Activated T-cell treated with anti-CD3 and anti-CD28 coated beads, Interleukin-2, amount 50 U/mL, for 24 hours (primary cell): ENCODE measurements at regions not wholly inside any gene's neighbourhood (a gene's known extent, or its start where the extent isn't known, plus 50 kb on each side); places are given as distances from the start of the nearest gene placed in this dataset.

Experiments used
- DNase-seq: peaks from one replicate; pipeline ENCODE4 v3.0.0-alpha.2; 2020
- H3K27ac Mint-ChIP-seq: 2 replicates; pipeline ENCODE4 v1.8.0; 2020; ENCODE audit warnings: mild to moderate bottlenecking, mixed read lengths
- H3K27me3 Mint-ChIP-seq: 2 replicates; pipeline ENCODE4 v1.8.0; 2020; ENCODE audit warnings: mixed read lengths
- H3K36me3 Mint-ChIP-seq: 2 replicates; pipeline ENCODE4 v1.8.0; 2020; ENCODE audit warnings: low read depth, mixed read lengths
- H3K4me1 Mint-ChIP-seq: 2 replicates; pipeline ENCODE4 v1.8.0; 2020; ENCODE audit warnings: low read depth, mixed read lengths
- H3K4me3 Mint-ChIP-seq: 2 replicates; pipeline ENCODE4 v1.8.0; 2020; ENCODE audit warnings: mild to moderate bottlenecking, moderate library complexity, mixed read lengths
- H3K9me3 Mint-ChIP-seq: 2 replicates; pipeline ENCODE4 v1.8.0; 2020; ENCODE audit warnings: mixed read lengths

DNA sequence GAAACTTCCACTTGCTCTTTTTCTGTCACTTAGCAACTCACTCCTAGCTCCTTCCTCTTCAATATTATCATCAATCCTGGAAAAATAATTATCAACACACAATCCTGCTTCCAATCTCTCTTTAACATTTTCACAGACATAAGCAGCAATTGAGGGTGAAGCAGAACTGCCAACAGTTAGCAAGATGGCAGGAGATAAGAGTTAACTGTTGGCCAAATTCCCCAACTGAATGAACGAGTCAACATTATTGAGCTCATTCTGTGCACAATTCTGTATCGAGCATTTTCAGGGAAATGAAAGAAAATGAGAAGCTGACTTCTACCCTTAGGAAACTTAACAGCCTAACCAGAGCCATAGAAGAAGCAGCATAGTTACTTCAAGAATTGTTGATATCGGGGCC is 152.0 kb downstream of the KCNA5 start:
- Mint-ChIP-seq H3K27me3 (peaks cover 43% of the 10 kb centered on the region), H3K27ac (no peak overlapping the region)

DNA sequence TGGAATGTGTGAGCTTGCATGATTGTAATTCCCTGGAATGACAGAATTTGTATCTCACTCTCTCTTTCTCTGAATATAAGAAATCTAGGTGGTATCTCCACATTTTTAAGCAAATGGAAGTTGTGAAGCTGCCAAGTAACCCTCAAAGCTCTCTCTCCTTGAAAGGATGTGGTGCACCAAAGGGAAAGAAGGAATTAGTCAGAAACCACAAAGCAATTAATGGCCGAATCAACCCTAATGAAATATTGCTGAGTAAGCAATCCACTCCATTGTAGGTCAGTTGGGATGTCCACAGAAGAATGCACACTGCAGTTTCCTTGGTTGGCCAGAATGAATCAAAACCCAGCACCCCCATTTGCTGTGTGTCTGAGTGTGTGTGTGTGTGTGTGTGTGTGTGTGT is 153.5 kb downstream of the KCNA5 start:
- Mint-ChIP-seq H3K27ac (no peak overlapping the region), H3K9me3 (no peaks in the 10 kb centered on the region), H3K4me1 (no peaks in the 10 kb centered on the region), H3K36me3 (no peaks in the 10 kb centered on the region), H3K27me3 (peaks cover 48% of the 10 kb centered on the region), H3K4me3 (no peak overlapping the region)
- no peak for DNase-seq

More for the DNA sequence above, 152.0 kb downstream of the KCNA5 start:
- Mint-ChIP-seq H3K4me1 (no peaks in the 10 kb centered on the region), H3K9me3 (no peaks in the 10 kb centered on the region), H3K36me3 (no peaks in the 10 kb centered on the region), H3K4me3 (no peak overlapping the region)
- no peak for DNase-seq

DNA sequence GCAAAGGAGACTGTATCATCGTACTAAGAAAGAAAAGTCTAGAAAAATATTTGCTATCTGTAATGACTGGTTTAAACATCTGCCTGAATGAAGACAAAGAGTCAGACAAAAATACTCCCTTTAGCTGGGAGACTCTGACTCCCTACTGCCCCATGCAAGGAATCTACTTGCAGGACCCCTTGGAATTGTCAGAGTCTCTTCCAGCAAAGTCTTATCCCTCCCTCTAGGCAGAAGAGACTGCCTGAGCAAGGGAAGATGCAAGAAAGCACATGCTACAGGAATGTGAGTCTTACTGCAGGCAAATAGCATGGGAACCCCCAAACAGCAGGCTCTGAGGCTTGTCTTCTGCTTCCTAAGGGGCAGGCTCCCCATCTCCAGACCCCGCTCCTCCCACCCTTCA is 154.0 kb downstream of the KCNA5 start:
- H3K4me1 Mint-ChIP-seq: no peaks in the 10 kb centered on the region
- H3K27me3 Mint-ChIP-seq: peaks cover 48% of the 10 kb centered on the region
- no peaks in the 10 kb centered on the region for H3K36me3 Mint-ChIP-seq
- no peak for DNase-seq
- H3K9me3 Mint-ChIP-seq: no peaks in the 10 kb centered on the region
- H3K4me3 Mint-ChIP-seq: no peak overlapping the region
- H3K27ac Mint-ChIP-seq: no peak overlapping the region

DNA sequence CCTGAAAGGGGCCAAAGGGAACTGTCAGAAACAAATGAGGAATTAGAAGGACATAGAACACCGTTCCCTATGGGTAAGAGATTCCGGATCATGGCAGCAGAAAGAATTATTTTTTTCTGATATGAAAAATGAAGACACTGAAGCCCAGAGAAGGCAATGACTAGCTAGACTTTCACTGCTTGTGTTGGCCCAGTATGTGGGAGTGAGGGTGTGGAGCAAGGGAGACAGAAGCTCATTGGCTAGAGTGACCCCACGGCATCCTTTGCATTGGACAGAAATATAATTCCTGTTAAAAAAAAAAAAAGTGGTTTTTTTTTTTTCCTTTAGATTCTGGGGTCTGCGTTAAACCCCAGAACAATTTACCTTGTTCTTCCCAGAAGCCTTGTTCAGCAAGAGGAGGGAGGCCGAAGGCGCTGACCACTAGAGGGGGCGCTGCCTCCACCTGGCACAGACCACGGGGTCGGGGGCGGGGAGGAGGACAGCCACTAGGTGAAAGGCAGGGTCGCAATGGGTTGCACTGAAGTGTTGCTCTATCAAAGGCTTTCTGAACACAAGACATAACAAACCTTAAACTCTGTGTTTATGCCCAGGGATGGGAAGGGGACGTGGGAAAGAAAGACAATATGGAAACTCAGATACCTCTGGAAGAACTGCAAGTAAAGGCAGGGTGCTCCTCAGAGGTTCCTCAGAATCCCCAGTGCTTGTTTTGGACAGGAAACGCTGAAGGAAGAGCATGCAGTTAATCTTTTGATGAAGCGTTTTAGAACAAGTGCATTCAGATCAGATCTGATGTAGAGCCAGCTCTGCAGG is 156.8 kb downstream of the KCNA5 start:
- Mint-ChIP-seq H3K27ac (no peak overlapping the region), H3K36me3 (no peaks in the 10 kb centered on the region), H3K27me3 (peaks cover 39% of the 10 kb centered on the region), H3K4me3 (no peak overlapping the region), H3K4me1 (no peaks in the 10 kb centered on the region), H3K9me3 (no peaks in the 10 kb centered on the region)
- DNase-seq: peak; percentile 38

DNA sequence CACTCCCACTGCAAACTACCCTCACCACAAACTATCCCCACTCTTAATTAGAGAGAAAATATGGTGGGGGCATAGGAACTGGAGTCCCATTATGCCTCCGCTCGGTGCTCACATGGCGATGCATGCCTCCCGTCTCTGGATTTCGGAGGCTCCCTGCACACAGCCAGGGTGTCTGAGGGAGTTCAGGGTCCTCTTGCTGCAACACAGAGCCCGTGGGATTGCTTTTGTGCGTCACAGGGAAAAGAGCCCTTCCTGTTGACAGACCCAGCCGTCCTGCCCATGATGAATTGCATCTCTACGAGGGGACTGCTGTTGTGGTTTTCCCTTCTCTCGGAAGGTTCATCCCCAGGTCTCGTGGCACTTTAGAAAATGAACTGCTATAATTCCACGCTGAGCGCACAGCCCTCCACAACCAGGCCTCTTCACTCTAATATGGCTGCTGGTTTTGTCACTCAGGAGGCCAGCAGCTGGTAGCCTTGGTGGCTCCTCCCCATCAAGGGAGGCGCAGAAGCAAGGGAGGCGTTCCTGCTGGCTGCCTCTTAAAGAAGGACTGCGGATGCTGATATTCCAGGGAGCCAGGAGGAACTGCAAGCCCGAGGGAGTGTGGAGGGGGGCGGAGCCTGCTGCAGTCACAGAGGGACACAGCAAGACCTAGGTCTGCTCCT is 158.0 kb downstream of the KCNA5 start:
- H3K4me1 Mint-ChIP-seq: no peaks in the 10 kb centered on the region
- no peaks in the 10 kb centered on the region for H3K9me3 Mint-ChIP-seq
- no peak for DNase-seq
- no peak overlapping the region for H3K4me3 Mint-ChIP-seq
- peaks cover 37% of the 10 kb centered on the region for H3K27me3 Mint-ChIP-seq
- no peak overlapping the region for H3K27ac Mint-ChIP-seq
- no peaks in the 10 kb centered on the region for H3K36me3 Mint-ChIP-seq

DNA sequence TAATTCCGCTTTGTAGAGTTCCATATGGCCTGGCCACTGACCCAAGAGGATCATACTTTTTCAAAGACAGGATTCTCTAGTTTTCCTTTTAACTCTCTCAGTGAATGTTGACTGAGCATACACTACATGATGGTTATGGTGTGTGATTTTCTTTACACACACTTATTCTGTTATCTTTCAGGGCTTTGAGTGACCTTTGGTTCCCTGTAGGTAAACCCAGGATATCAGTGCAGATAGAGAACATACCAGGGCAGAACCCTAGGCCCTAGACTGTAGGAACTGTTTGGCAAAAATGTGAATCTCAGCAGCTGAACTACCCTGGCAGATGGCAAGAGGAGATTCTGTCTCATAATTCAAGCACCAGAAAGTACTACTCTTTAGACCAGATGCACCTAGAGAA is 159.6 kb downstream of the KCNA5 start:
- Mint-ChIP-seq H3K9me3 (no peaks in the 10 kb centered on the region), H3K4me3 (no peak overlapping the region), H3K27me3 (peaks cover 26% of the 10 kb centered on the region), H3K27ac (no peak overlapping the region), H3K36me3 (no peaks in the 10 kb centered on the region), H3K4me1 (no peaks in the 10 kb centered on the region)
- DNase-seq: no peak

DNA sequence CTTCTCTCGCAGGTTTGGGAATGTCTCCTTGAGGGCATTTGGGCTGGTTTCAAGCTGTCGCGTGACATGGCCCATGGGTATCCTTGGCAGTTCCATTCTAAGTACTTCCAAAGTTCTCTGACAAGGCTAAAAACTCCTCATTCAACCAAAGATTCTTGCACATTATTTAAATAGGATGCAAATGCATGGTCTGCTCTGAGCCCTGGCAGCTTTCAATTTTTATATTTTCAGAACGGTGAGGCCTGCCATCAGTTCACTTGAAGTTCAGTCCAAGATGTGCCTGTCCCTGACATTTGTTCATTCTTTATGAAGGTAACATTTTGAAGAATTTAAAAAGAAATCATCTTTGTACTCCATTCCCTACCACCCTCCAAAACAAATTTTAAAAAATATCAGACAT is 160.0 kb downstream of the KCNA5 start:
- H3K4me3 Mint-ChIP-seq: no peak overlapping the region
- H3K27me3 Mint-ChIP-seq: peaks cover 21% of the 10 kb centered on the region
- H3K9me3 Mint-ChIP-seq: no peaks in the 10 kb centered on the region
- no peaks in the 10 kb centered on the region for H3K4me1 Mint-ChIP-seq
- no peaks in the 10 kb centered on the region for H3K36me3 Mint-ChIP-seq
- DNase-seq: no peak
- no peak overlapping the region for H3K27ac Mint-ChIP-seq

DNA sequence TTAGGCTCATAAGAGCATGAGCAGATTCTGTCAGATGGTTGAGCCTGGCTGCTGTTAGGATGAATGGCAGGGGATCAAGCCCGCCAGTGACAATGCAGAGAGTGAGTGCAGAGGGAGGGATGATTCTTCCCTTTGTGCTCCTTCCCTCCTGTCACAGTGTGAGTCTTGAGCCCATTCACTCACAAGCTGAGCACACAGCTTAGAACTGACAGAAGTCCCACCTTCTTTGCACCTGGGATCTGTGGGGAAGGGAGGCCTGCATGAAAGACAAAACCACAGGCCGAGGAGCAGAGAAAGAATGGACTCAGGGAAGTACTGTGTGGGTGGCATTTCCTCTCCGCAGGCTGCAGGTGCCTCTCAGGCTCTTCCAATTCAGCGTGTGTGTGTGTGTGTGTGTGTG is 160.6 kb downstream of the KCNA5 start:
- Mint-ChIP-seq H3K36me3 (no peaks in the 10 kb centered on the region), H3K27ac (no peak overlapping the region), H3K4me3 (no peak overlapping the region), H3K4me1 (no peaks in the 10 kb centered on the region), H3K9me3 (no peaks in the 10 kb centered on the region), H3K27me3 (peaks cover 17% of the 10 kb centered on the region)
- no peak for DNase-seq

DNA sequence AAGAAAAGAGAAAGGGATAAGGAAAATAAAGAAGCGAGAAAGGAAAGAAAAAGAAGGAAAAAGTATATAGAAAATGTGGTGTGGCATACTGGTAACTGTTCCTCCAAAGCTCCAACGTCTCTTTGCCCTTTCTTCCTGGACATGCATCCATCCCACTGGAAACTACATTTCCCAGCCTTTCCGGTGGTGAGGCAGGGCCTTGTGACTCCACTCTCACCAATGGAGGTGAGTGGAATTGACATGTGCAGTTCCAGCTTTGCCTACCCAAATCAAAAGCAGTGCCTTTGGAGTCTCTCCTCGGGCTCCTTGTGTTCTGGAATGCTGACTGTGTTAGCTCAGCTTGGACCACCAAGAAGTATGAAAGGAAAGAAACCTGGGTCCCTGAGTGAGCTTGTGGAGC is 161.2 kb downstream of the KCNA5 start:
- Mint-ChIP-seq H3K9me3 (no peaks in the 10 kb centered on the region), H3K27ac (no peak overlapping the region), H3K4me3 (no peak overlapping the region), H3K4me1 (no peaks in the 10 kb centered on the region), H3K36me3 (no peaks in the 10 kb centered on the region), H3K27me3 (peaks cover 12% of the 10 kb centered on the region)
- DNase-seq: no peak

DNA sequence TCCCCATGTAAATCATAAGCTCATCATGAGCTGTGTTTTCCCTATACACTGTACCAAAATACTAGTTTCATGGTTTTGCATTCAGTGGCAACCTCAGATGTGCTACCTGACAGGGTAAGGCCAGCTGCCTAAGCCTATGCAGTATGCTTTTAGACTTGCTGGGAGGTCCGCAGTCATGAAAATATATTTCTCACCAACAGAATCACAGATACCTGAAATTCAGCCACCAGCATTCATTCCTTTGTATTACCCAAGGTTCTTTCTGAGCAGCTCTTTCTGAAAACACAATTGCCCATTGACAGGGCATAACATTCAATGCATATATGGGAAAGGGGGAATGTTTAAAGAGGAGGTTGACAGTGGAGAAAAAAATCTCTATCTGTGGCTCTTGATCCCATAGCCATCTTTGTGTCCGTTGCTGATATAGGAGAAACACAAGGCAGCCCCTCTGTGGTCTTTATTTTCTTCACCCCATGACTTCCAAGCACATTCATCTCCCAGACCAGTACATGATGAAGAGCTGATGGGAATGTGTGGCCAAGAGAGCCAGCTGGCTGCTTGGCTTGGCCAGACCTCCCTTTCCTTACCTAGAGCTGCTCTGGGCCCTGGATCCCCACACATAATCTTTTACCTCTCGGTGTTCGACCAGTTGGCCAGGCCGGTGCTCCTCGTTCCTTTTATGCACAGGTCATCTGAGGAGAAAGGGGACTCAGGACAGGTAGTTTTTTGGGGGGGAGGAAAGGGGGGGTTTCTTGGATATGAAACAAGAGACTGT is 162.9 kb downstream of the KCNA5 start:
- Mint-ChIP-seq H3K27ac (no peak overlapping the region), H3K4me3 (no peak overlapping the region), H3K36me3 (no peaks in the 10 kb centered on the region), H3K4me1 (no peaks in the 10 kb centered on the region), H3K9me3 (no peaks in the 10 kb centered on the region), H3K27me3 (peaks cover 2% of the 10 kb centered on the region)
- no peak for DNase-seq

DNA sequence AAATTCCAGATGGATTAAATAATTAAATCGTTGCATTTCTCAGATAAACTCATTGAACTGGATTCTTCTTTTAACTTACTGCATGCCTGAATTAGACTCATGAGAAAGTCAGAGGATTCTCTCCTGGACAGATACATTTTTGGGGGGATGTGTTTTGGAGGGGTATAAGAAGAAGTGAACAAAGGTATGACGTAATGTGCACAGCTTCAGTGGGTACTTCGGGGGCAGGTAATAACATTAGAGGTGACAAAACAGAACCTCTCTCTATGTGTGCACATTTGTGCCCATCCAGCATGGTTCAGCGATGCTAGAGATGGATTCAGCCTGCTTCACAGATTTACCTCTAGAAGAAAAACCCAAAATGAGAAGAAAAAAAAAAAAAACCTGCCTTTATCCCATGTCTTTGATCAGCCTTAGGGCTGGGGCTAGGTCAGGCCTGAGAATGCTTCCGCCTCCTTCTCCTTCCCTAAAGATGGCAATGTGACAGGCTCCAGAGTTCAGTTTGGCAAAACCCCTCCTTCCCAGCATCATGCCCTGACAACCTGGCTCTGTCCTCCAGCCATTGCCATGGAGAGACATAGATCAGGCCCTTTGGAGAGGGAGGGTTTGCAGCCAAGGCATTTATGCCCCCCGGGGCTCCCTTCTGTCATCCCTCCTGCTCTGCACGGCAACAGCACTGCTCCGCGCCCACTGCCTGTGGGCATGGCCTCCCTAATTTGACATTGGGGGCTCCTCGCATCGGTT is 166.7 kb downstream of the KCNA5 start:
- Mint-ChIP-seq H3K27ac (no peak overlapping the region), H3K9me3 (no peaks in the 10 kb centered on the region), H3K4me1 (no peaks in the 10 kb centered on the region), H3K36me3 (no peaks in the 10 kb centered on the region), H3K4me3 (no peak overlapping the region), H3K27me3 (peaks cover 21% of the 10 kb centered on the region)
- no peak for DNase-seq

DNA sequence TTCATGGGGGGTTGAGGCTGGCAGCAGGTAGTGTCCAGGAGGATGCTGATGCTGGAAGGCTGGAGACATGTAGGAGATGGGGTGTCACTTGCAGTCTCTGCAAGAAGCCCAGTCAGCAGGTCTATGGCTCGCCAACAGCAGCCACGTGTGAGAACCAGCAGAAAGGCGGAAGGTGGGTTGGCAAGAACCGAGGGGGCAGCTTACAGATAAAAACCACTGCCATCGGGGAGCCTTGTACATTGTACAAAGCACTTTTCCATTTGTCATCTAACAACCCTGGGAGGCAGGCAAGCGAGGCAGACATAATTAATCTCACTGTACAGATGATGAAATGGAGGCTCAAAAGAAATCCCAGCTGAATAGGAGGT is 167.2 kb downstream of the KCNA5 start:
- Mint-ChIP-seq H3K4me1 (no peaks in the 10 kb centered on the region), H3K27me3 (peaks cover 21% of the 10 kb centered on the region), H3K4me3 (no peak overlapping the region), H3K9me3 (no peaks in the 10 kb centered on the region), H3K36me3 (no peaks in the 10 kb centered on the region), H3K27ac (no peak overlapping the region)
- DNase-seq: no peak

DNA sequence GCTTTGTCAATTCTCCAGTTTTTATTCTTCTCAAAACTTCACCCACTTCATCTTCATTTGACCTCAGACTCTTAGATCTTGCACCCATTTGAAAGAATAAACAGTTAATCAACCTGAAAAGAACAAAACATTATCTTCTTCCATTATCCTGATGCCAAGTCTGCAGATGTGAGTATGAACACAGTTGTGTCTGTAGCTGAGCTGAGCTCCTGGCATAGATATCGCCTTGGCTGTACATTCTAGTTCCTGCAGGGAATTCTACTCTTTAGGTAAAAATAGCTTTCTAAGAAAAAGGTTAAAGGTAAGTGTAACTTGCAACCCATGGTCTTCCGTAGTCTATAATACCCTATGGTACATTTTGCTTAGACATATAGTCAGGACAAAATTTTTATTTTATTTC is 169.7 kb downstream of the KCNA5 start:
- Mint-ChIP-seq H3K9me3 (no peaks in the 10 kb centered on the region), H3K27ac (no peak overlapping the region), H3K4me3 (no peak overlapping the region), H3K36me3 (no peaks in the 10 kb centered on the region), H3K27me3 (peaks cover 35% of the 10 kb centered on the region), H3K4me1 (no peaks in the 10 kb centered on the region)
- DNase-seq: no peak

DNA sequence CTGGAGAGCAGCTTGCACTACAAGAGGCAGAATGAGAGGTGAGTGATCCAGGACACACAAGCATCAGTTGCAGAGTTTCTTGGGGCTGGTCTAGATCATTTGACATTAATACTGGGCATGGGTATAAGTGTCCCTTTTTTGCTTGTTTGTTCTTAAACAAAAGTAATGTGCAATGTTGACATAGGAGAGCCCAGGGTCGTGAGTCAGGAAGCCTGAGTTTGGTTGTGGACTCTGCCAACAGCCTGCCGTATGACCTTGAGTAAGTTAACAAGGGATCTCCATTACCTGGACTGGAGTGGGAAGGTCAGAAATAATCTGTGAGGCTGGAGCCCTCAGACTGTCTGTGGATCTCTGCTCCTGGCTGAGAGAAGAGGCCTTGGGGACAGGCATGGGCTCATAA is 170.3 kb downstream of the KCNA5 start:
- Mint-ChIP-seq H3K27me3 (peaks cover 40% of the 10 kb centered on the region), H3K36me3 (no peaks in the 10 kb centered on the region), H3K4me1 (no peaks in the 10 kb centered on the region), H3K9me3 (no peaks in the 10 kb centered on the region), H3K4me3 (no peak overlapping the region), H3K27ac (no peak overlapping the region)
- no peak for DNase-seq
